ENCODE measurements at regions not wholly inside any gene's neighbourhood (a gene's known extent, or its start where the extent isn't known, plus 50 kb on each side); places are given as distances from the start of the nearest gene placed in this dataset.

GRCh38 chr10:6338361-6338760, 135.6 kb downstream of the PFKFB3 start:
- TF ChIP-seq CTCF (conservative IDR thresholded peaks at IDR 0.05; ENCODE audit: control insufficient read depth, insufficient read depth, low read depth, low read length) = no peak
- no peak overlapping the region for H3K4me3 ChIP-seq (ENCODE audit: control insufficient read depth, low read depth, low read length)
- no peak for DNase-seq (ENCODE audit: low read depth)

GRCh38 chr10:6339891-6340290, 137.2 kb downstream of the PFKFB3 start:
- no peak for DNase-seq (ENCODE audit: low read depth)
- H3K4me3 ChIP-seq (ENCODE audit: control insufficient read depth, low read depth, low read length) = no peak overlapping the region
- no peak for TF ChIP-seq CTCF (conservative IDR thresholded peaks at IDR 0.05; ENCODE audit: control insufficient read depth, insufficient read depth, low read depth, low read length)

- no peak for DNase-seq (ENCODE audit: low read depth)
- TF ChIP-seq CTCF (conservative IDR thresholded peaks at IDR 0.05; ENCODE audit: control insufficient read depth, insufficient read depth, low read depth, low read length) = no peak
- no peak overlapping the region for H3K4me3 ChIP-seq (ENCODE audit: control insufficient read depth, low read depth, low read length)
These were observed 139.5 kb downstream of the PFKFB3 start for GRCh38 chr10:6342096-6342685.

- no peak for TF ChIP-seq CTCF (conservative IDR thresholded peaks at IDR 0.05; ENCODE audit: control insufficient read depth, insufficient read depth, low read depth, low read length)
- no peak overlapping the region for H3K4me3 ChIP-seq (ENCODE audit: control insufficient read depth, low read depth, low read length)
- no peak for DNase-seq (ENCODE audit: low read depth)
These were observed 140.7 kb downstream of the PFKFB3 start for GRCh38 chr10:6343305-6344010.

- H3K4me3 ChIP-seq (ENCODE audit: control insufficient read depth, low read depth, low read length) = no peak overlapping the region
- DNase-seq (ENCODE audit: low read depth) = no peak
- no peak for TF ChIP-seq CTCF (conservative IDR thresholded peaks at IDR 0.05; ENCODE audit: control insufficient read depth, insufficient read depth, low read depth, low read length)
These were observed 142.7 kb downstream of the PFKFB3 start for GRCh38 chr10:6345404-6345803.

- no peak overlapping the region for H3K4me3 ChIP-seq (ENCODE audit: control insufficient read depth, low read depth, low read length)
- DNase-seq (ENCODE audit: low read depth) = peak; percentile 4
- TF ChIP-seq CTCF (conservative IDR thresholded peaks at IDR 0.05; ENCODE audit: control insufficient read depth, insufficient read depth, low read depth, low read length) = no peak
These were observed 143.9 kb downstream of the PFKFB3 start for GRCh38 chr10:6346631-6347030.

Measured in fibroblast of mammary gland (primary cell).